ENCODE measurements at regions not wholly inside any gene's neighbourhood (a gene's known extent, or its start where the extent isn't known, plus 50 kb on each side); places are given as distances from the start of the nearest gene placed in this dataset.

DNA sequence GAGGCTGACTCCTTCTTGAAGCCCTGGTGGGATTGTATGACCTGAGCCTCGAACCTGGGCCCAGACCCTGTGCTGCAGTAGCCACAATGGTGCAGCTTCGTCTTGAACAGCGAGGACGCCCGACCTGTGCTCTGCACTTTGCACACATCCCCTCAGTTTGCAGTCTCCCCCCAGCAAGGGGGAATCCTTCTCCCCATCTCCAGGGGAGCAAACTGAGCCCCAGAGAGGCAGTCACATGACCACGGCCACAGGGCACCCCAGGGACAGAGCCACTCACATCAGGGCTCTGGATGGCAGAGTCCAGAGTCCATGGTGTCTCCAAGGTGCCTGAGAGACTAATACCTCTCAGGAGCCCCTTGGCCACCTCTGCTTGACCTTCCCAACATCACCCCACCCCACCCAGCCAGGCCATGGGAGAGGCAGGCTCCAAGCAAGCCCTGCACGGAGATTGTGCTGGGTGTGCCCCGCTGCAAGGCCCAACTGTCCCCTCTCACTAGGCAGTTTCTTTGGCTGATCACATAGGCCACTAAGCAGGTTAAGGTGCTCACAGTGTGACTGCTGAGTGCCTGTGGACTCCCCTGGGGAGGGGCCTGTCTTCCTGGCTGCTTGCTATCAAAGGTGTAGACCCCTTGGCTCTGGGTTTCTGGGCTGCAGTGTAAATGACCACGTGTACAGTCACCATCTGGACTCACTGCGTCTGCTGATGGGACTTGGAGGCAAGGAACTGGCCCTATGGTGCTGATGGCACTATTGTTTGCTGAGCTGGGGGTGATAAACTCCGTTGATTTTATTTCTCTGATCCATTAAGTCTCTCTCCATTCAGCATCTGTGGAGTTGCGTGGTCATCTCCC, 398.1 kb downstream of the MATN1 start:
- DNase-seq, result no peak

DNA sequence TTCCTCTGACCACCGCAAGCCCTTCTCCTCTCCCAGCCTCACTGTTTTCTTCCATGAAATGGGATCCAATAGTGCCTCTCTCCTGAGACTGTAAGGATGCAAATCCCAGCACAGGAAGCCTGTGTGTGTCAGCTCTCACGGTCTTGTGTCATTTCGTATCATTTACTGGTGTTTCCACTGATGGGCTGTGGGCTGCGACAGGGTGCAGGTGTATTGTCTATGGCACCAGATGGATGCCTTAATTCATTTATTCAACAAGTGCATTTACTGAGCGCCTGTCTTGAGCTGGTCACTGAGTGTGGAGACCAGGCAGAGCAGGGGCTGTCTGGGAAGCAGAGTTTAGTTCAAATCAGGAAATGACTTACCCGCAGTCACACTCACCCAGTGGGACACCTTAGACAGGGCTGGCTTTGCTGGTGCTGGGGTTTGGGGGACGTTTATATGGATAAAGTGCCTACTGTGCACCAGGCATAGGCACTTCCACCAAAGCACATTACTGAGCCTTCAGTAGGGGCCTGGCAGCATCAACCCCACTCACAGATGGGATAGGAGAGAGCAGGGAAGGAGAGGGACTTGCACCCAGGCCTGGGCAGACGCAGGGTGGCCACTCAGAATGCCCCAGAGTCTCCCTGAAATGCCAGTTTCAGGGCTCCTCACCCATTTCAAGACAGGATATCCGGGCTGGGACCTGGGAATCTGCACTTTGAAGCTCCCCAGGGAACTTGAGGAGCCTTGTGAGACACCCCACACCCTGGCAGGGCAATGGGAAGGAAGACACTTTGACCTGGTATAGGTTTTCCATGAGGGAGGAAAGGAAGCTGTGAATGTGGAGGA, 398.9 kb downstream of the MATN1 start:
- no peak for DNase-seq

DNA sequence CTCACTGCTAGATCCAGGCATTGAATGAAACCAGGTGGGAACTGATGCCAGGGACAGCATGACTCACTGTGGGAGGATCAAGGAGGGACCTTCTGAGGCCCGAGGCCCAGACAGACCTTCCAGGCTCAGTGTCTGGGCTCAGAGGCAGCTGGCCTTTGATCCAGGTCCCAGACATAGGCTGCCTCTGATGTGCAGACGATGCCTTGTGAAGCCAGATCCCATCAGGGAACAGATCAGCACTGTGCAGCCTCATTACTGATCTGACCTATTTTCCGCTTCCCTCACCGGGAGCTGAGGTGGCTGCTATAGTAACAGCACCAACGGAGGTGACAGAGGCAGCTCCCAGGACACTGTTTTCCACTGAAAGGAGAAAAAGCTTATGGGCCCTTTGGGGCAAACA, 399.5 kb downstream of the MATN1 start:
- no peak for DNase-seq

DNA sequence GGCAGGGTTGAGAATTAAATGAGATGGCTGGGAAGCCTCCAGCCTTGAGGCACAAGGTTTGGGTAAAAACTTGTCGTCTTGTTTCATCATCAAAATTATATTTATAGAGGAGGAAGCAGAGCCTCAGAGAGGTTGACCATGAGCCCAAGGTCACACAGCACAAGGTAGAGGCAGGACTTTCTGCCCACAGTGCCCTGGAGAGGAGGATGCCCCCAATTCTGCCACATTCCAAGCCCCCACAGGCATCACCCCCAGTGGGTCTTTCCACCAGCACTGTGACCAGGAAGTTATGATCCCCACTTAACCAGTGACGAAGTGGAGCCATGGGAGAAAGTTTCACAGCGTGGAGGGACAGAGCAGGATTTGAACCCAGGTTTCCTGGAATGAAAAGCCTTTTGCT, 400.0 kb downstream of the MATN1 start:
- DNase-seq, result no peak

DNA sequence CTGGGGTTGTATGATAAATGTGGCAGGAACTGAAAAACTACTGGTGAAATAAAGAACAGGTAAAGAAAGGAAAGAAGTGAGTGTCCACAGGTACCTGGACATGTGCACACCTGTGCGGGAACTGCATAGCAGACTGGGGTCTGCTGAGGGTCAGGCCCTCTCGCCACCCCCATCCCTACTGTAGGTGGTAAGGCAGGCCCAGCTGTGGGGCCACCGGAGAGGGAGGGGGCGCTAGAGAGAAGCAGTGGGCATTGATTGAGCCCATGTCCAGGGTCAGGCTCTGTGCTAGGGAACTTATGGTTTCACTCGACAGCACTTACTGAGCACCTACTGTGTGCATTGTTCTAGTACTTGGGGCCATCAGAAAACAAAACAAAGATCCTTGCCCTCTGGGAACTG, 400.5 kb downstream of the MATN1 start:
- no peak for DNase-seq

DNA sequence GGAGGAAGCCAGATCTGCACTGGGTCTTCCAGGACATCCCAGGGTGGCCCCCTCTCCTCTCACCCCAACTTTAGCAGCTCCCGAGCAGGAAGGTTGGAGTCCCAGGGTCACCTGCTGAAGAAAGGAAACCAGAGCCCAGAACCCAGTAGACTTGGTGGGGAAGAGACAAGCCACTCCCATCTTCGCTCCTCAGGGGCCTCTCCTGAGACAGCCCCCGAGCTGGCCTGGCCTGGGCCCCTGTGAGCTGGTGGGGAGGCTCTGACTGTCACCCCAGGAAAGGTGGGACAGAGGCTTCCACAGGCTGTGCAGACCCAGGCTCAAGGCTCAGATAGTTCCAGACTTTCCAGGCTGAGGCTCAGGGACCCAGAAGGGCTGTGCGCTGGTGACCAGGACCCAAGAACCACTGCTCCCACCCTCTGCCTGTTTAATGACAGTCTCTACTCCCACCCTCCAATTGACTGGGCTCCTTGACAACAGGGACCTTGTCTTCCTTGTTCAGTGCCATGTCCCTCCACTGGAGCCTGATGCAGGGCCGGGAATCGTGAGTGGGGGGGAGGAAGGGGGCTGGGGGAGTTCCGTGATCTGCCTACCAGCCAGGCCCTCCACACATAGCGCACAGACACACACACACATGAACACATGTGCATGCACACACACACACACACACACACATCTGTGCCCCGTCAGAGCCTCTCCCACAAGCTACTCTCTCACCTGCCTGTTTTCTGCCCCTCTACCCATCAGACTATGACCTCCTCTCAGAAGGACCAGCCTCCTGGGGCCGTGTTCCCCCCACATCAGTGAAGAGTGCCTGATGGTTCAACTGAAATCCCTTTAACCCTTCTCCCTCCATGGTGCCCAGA, 401.2 kb downstream of the MATN1 start:
- no peak for DNase-seq

DNA sequence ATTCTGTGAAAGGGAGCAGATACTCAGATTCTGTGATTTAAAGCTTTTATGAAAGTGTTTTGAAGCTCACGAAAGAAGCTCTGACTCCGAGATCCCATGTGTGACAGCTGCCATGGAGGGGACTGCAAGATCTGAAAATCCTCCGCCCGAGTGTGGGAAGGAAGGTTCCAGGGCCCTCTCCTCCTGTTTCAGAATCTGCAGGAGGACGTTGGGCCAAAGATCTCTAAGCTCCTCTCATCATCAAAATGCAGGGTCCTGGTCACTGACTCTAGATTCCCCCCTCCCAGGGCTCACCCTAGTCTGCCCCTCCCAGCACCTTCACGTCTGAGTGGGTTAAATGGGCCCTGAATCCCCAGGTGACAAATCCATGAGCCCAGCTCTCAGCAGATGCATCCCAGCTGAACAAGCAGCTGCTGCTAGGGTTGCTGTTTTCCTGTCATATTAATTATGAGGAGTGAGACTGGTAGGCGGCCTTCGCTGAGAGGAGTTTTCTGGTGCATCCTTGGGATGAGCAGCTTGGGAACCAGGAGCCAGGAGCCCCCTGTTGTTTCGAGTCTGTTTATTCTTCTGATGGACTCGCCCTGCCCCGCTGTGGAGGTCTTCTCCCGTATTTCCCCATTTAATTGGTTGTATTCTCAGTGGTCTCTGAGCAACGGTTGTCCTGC, 402.0 kb downstream of the MATN1 start:
- DNase-seq, result no peak

DNA sequence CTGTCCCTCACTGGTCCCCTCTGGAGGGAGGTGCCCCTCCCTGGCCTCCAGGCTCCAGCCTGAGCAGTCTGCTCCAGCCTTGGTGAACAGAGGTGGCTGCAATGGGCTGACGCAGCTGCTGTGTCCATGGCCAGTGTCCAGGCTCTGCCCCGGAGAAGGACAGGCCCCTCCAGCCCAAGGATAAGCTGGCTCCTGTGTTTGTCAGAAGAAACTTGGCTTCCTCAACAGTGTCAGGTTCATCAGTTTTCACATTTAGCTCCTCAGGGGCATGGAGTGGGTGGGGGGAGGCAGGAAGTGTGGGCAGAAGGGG, 402.8 kb downstream of the MATN1 start:
- no peak for DNase-seq

DNA sequence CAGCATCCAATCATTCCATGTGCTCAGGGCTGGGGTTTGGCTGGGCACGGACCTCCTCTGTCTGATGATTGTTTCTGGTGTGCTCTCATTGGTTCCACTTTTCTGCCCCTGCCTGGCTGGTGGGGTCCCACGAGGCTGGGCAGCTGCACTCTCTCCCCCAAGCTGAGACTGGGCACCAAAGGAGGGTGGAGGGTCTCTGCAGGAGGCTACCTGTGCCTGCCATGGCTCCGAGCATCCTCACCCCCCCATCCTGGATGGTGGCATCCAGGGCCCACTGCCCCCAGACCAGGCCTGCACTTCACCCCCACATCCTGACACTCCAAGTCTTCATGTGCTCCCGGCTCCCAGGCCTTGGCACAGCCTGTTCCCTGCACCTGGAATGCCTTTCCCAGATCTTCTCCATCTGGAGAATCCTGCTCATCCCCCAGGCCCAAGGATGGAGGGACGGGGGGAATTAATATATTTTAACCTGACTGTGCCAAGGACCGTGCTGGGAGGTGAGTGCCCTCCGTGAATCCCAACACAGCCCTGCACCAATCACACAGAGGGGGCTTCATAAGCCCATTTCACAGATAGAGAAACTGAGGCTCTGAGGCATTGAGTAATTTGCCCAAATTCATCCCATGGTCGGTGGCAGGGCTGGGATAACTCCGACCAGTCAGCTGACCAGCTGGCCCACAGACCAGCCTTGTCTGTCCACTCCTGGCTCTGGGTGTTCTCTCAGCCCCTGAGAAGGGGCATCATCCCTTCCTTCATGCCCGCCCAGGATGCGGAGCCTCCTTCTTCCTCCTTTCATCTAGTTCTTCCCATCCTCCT, 403.4 kb downstream of the MATN1 start:
- DNase-seq, result no peak

DNA sequence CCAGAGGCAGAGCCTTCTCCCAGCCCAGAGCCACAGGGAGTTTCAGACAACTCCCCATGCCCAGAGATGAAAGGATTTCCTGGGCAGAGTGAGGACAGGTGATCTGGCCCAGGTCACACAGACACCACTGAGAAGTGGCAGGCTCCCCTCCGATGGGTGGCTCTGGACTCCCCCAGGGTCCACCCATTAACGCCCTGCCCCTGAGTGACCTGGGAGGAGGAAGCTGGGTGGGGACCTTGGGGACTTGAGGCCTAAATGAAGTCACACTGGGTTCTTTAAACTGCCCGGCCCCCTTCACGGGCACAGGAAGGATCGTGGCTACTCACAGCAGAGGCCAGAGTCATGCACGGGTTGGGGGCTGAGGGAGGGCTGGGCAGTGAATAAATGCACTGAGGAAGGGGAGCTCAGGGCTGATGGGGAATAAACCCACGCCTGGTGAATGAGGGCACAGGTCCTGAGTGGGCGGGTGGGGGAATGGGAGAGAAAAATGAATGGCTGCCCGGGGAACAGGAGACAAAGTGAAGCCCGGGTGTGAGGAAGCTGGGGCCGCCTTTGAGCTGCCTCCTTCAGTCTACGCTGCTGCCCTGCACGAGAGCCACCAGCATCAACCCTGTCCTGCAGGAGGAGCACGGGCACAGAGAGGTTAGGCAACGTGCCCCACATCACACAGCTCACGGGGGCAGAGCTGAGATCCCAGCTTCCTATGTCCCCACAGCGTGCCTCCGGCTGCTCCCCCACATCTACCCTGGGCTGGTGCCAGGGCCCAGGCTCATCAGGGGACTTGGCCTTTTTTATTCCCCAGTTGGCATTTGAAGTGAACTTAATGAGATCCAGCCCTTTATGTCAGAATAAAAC, 404.3 kb downstream of the MATN1 start:
- DNase-seq, result no peak

DNA sequence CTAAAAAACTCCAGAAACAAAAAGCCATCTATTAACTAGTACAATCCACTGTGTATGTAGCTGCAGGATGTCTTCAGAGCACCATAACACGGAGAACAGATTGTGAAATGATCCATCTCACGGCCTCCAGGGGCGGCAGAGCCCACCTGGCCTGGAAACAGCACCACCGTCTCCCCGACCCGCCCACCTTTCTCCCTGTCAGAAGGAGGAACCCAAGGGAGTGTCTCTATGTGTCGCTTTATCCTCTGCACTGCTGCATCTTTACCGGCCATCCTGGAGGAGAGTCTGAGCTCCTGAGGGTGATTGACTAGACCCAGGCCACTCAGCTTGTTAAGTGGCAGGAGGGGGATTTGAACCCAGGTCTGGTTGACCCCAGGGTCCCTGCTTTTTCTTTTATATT, 405.0 kb downstream of the MATN1 start:
- DNase-seq, result no peak

DNA sequence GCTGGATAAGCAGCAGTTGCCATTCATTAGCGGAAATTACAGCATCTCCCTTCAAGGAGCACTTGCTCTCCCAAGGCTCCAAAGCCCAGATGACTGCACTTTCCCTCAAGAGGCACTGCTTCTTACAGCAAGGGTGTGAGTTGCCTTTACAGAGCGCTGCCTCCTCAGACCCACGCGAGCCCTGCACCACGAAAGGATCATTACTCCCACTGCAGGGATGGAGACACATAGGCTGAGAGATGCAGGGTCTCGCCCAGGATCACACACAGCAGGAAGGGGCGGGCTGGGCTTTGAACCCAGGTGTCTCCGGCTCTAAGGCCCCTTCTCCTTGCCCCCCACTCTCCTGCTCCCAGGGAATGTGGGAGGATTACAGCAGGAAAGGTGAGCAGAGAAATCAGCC, 405.5 kb downstream of the MATN1 start:
- no peak for DNase-seq

DNA sequence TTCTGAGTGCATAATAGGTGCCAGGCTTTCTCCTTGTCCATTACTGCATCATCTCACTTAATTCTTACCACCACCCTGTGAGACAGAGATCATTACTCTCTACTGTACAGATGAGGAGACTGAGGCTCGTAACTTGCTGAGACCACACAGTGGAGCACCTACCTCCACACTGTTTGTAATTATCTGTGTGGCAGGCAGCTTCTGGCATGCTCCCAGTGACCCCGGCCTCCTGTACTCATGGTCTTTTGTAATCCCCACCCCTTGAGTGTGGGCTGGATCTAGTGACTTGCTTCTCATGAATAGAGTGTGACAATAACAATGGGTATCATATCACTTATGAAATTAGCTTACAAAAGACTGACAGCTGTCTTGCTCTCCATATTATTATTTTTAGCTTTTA, 407.3 kb downstream of the MATN1 start:
- no peak for DNase-seq

DNA sequence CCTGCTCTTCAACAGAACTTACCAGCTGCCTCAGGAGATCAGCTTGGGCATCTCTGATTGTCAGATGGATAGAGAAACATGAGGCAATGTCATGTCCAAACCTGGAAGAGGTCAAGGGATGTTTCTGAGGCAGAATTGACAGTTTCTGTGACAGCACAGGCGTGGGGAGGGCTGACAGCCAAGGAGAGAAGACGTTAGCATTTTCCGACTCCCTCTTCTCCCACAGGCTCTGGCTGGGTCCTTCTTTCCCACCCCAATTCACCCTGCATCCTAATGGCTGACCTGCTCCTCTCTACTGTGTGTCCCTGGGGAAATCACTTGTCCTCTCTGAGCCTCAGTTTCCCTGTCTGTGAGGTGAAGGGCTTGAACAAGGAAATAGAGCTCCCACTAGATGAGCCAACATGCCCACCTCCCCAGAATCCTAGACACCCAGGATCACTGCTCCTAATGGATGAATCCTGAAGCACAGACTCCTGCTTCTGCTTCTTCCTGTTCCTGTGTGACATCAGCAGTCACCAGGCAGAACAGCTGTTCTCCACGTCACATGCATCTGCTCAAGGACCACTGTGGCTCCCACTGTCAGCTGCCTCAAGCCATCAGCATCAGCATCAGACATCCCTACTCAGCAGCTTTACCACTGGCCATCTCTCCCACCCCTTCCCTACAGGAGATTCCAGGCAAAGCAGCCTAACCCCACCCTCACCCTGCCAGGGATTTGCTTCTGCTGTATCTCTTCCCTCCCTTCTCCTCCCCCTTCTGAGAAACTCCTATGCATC, 408.0 kb downstream of the MATN1 start:
- no peak for DNase-seq

DNA sequence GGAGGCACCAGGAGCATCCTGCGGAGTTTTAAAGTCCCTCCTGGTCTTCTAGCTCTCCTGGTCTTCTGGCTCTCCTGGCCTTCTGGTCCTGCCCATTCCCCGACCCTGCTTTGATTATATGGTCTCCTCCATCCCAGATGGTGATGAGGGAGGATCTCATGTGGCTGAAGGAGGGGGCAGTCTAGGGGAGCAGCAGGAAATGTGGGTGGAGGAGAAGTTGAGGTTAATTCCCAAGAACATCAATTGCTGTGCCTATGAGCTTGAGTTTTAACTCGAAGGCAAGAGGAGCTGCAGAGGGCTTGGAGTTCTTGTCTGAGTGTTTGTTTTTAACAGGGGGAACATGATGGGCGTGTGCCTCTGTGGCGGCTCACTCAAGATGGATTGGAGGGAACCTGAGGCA, 408.8 kb downstream of the MATN1 start:
- no peak for DNase-seq

DNA sequence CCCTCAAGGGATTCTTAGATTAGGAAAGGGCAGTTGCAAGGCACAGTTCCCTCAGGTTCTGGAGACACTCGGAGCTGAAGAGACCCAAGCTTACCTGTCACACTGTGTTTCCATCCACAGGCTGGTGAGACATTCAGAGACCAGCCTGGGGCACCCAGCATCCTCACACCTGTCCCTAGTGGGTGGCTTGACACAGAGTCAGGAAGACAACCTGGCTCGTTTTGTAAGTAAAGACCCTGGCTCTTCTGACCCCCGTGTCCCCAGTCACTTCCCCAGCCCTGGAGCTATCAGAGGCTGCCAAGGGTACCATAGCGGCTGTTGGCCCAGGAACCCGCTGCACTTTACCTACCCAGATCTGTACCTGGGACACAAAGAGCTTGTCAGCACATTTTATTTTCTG, 409.8 kb downstream of the MATN1 start:
- DNase-seq, result no peak

DNA sequence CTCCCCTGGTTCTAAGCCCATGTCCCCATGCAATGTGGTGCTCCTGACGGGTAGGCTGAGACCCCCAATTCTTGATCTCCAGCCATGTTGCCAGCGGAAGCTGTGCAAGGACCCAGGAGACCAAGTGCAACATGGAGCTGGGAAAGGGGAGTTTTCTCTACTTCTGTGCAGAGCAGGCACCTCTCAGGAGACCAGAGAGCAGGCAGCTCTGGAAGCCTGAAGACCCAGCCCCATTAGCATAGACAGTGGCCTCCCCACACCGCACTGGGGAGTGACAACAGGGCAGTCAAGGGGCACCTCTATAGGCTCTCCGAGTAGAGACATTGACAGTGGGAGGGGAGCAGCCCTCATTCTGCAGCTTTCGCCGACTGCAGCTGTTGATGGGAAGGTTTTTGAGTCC, 410.2 kb downstream of the MATN1 start:
- no peak for DNase-seq

DNA sequence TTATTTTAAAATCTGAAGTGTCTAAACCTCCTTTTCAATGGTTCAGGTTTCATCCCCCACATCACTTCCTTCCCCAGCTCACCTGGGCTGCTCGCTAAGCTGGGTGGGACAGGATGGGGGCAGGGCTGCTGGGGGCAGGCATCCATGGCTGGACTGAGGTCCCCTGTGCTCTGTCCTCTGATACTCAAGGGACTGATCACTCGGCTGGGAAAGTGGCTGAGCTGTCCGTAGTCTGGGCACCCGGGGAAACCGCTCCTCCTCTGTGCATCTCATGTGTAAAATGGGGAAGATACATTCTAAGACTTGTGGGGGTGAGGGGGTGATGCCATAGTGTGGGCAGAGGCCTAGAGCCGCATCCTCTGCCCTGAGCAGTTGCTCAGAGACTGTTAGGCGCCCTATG, 411.2 kb downstream of the MATN1 start:
- no peak for DNase-seq

DNA sequence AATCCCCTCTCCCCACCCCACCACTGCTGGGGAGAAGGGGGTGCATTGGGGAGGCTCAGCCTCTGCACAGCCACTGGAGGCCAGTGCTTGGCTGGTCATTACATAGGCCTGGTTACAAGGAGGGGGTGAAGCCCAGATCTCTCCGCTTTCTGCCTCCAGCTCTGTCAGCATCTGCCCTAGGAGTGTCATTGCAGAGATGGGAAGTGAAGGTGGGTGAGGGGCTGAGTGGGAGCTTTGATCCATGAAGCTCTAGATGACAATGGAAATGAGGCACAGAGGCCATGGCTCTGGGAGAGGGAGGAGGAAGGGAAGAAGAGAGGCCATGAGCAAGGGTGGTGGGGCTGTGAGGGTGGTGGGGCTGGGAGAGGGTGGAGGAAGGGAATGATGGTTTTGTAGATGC, 411.6 kb downstream of the MATN1 start:
- DNase-seq, result no peak

All from hindlimb muscle (tissue), 1 donor.